ENCODE measurements at regions not wholly inside any gene's neighbourhood (a gene's known extent, or its start where the extent isn't known, plus 50 kb on each side); places are given as distances from the start of the nearest gene placed in this dataset.

GRCh38 chr10:78567680-78568455, 500.9 kb upstream of the ZMIZ1 start:
- DNase-seq (ENCODE audit: low spot score), result no peak

DNA sequence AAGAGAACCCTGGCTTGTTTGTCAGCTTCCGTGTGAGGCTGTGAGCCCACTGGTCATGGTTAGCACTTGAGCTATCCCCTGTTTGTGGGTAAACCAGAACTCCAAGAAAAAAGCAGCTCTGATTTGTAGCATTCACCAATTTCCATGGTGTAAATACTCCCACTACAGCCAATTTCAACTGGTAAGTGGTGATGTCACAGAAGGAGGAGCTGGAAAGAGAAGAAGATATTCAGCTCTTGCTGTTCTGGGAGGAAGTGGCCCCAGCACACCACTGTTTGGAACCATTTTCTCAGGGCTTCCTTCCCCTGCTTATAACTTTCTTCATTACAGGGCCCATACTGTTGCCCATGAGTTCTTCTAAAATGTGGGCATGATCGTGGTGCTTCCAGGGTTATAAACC, 500.1 kb upstream of the ZMIZ1 start:
- no peak for DNase-seq (ENCODE audit: low spot score)

GRCh38 chr10:78570633-78571235, 498.0 kb upstream of the ZMIZ1 start:
- no peak for DNase-seq (ENCODE audit: low spot score)

- DNase-seq (ENCODE audit: low spot score), result no peak
Observed at GRCh38 chr10:78571286-78571685, 497.5 kb upstream of the ZMIZ1 start.

GRCh38 chr10:78571891-78572290, 496.9 kb upstream of the ZMIZ1 start:
- DNase-seq (ENCODE audit: low spot score), result no peak

GRCh38 chr10:78572565-78572964, 496.2 kb upstream of the ZMIZ1 start:
- DNase-seq (ENCODE audit: low spot score), result no peak

DNA sequence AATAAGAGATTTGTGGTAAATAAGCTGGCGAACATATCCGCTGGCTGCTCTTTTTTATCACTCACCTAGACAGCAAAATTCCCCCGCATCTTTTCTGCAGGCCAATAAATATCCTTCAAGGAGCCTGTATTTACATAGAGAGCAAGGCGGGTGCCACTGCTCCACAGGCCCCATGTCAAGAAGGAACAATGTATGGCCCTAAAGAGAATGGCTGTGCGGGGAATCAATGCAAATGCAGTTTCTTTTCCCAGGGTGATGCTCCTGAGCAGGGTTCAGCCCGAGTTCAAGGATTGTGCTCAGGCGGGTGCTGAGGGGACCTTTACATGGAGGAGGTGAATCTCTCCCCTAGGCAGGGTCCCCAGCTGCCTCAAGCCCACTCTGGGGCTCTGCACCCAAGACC, 494.2 kb upstream of the ZMIZ1 start:
- no peak for DNase-seq (ENCODE audit: low spot score)

DNA sequence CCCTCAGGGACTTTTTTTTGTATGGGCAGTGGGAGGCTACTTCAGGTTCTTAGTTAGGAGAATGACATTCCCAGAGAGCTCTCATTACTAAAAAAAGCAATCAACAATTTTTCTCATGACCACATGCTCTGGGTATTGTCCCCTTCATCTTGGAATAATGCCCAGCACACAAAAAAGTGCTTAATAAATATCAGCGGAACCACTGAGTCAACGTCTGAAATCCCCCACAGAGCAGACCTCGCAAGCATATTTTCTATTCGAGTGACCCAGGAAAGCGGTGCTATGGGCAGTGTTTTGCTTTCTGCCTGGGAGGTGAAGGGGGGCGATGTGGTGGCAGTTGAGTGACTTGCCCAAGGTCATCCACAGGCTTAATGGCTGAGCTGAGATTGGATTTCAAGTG, 493.4 kb upstream of the ZMIZ1 start:
- no peak for DNase-seq (ENCODE audit: low spot score)

GRCh38 chr10:78576276-78576675, 492.5 kb upstream of the ZMIZ1 start:
- no peak for DNase-seq (ENCODE audit: low spot score)

- no peak for DNase-seq (ENCODE audit: low spot score)
Observed at GRCh38 chr10:78577712-78578111, 491.1 kb upstream of the ZMIZ1 start.

GRCh38 chr10:78578929-78579328, 489.8 kb upstream of the ZMIZ1 start:
- DNase-seq (ENCODE audit: low spot score), result no peak

DNA sequence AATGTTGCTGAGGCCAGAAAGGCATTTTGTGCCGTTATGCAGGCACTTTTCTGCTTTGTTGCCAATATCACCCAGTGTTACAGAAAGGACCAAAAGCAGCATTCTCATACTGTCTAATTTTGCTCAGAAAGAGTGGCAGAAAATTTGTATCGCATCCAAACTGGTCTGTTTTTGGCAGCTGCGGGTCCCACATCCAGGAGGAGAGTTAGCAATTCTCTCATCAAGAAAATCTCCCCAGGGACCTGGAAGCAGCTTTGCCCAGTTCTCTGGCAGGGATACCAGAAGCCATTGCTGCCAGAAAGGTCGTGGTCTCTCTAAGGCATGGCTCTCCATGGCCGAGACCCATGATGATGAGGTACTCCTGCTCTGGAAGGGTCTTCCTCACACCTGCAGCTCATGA, 489.2 kb upstream of the ZMIZ1 start:
- DNase-seq (ENCODE audit: low spot score), result no peak

- DNase-seq (ENCODE audit: low spot score), result no peak
Observed at GRCh38 chr10:78579995-78580394, 488.8 kb upstream of the ZMIZ1 start.

DNA sequence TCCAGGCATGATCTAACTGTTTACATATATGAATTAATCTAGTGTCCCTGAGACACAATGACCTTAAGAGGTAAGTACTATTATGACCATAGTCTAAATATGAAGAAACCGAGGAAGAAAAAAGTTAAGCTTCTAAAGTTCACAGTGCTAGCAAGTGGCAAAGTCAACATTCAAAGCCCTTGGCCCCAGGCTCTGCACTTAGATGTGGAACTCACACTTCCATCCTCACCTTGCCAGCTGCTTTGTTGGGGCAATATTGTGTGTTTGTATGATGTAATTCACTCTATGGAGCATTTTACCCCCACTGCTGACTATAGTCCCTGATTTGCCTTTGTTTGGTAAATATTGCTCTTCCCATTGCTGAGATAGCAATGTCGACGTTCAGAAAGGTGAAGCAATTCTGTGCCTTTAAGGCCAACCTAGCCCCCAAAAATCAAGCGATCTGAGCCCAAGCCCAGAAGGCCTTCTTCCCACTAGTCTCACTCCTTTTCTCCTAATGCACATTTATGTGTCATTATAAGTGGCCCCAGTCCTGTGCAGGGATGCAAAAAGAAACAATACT, 487.6 kb upstream of the ZMIZ1 start:
- DNase-seq (ENCODE audit: low spot score), result no peak

DNA sequence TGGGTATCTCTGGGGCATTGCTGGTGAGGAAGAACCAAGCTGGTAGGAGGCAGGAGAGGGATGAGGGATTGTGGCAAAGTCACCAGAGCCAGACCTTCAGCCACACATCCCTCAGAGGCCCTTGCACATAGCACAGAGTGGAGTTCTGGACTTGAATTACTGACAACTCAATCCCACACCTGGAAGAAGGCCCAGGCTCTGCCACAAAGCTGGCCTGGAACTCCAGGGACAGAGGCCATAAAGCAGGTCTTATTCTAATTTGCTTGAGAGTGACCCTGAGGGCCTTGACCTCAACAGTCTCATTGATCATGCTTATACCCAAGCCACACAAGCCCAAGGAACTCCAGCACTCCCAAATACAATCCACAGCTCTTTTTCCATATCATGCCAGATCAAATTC, 486.2 kb upstream of the ZMIZ1 start:
- no peak for DNase-seq (ENCODE audit: low spot score)

DNA sequence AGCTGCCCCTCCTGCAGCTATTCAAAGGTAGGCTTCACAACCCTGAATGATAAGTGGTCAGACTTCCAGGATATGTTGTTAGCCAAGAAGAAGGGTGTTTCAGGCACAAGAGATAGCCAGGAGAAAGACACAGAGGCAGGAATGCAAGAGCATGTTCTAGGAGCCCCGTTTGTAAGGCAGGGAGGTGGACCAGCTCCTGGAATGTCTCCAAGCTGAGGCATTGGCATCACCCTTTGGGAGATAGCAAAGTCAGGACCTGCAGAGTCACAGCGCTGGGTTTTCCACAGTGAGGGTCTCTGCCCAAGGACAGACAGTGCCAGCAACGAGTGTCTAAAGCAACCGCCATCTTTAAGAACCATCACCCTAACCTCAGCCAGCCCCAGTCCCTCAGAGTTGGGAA, 484.5 kb upstream of the ZMIZ1 start:
- no peak for DNase-seq (ENCODE audit: low spot score)

DNA sequence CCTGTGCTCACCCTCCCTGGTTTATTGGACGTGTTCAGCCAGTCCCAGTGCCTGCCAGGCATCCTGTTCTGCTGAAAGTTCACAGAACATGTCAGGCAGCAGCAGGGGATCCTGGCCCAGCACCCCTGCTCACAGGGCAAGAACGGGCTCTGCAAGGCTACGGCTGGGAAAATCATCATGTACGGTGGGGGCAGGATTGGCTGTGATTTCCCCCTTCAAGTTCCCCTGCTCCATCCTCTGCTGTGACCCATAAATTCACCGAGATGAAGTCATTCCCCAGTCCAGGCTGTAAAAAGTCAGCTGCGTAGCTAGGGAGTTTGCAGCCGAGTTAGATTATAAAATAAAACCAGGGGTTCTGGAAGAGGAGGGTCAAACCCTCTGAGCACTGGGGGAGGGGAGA, 484.1 kb upstream of the ZMIZ1 start:
- DNase-seq (ENCODE audit: low spot score), result no peak

GRCh38 chr10:78585952-78586351, 482.8 kb upstream of the ZMIZ1 start:
- no peak for DNase-seq (ENCODE audit: low spot score)

DNA sequence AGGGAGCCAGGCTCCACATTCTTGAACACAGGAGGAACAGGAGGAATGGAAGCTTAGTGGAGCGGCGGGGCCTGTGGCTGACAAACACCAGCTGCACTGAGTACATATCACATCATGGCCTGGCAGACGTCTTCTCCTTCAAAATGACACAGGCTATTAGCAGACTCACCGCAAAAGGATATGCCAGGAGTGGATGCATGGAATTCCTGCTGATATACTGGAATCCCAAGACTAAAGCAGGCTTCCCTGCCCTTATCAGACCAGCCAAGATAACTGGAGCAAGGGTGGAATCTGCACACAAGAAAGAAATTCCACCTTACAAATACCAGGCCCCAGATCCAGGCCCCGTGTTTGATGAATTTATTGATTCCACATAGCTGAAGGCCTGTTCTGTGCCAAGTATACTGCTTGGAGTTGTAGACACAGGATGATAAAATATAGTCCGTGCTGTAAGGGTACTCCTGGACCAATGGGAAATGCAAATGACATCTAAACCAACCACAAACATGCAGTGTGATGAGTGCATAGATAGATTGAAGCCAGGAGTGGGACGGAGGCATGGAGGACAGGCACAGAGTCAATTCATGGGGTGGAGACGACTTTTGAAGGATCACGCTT, 480.5 kb upstream of the ZMIZ1 start:
- DNase-seq (ENCODE audit: low spot score), result no peak

GRCh38 chr10:78589687-78590086, 479.1 kb upstream of the ZMIZ1 start:
- no peak for DNase-seq (ENCODE audit: low spot score)

- no peak for DNase-seq (ENCODE audit: low spot score)
Observed at GRCh38 chr10:78591066-78591465, 477.7 kb upstream of the ZMIZ1 start.

DNA sequence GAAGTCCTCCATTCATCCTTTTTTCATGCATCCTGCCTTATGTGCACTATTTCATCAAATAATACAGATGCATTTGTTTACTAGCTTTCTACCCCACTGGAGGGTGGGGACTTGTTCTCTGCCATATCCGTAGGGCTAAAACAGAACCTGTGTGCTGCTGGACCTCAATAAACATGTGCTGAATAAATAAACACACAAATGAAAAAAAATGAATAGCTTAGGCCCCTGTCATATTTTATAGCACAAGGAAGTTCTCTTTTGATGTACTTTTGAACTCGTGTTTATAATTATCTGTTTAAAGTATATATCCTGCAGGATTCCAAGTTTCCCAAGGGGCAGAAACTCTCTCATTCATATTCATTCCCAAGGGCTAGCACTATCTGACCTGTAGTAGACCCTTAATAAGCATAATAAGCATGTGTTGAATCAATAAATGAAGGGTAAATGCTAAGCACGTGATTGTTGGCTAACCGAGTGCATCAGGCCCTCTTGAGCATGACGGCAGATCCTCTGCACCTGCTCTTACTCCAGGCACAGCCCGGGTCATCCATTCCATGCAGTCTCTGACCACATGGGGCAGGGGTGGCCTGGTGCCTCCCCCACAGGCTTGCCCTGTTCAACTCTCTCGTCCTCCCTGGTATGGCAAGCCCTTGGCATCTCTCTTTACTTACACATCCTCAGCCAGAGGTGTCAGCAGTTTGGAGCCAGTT, 474.1 kb upstream of the ZMIZ1 start:
- no peak for DNase-seq (ENCODE audit: low spot score)

DNA sequence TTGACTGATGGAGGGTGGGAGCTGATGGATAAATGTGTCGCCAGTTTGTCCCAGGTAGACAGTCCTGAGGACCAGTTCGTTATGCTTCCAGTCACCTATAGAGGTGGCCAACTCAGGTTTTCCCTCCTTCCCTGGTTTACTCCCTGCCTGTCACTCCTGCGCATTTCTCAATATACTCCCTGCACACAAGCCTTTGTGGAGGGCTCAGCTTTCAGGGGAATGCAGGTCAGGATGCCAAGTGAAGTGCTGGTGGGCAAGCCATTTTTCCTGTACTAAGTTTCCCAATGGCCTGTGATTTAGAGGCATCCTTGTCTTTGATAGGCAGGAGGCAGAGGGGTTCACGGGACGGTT, 473.5 kb upstream of the ZMIZ1 start:
- DNase-seq (ENCODE audit: low spot score), result no peak
